GM13976 (cell line): ENCODE measurements at regions not wholly inside any gene's neighbourhood (a gene's known extent, or its start where the extent isn't known, plus 50 kb on each side); places are given as distances from the start of the nearest gene placed in this dataset.

Experiments used
- DNase-seq: peaks from one replicate; pipeline ENCODE4 v3.0.0; 2012; ENCODE audit warnings: low spot score
- CTCF ChIP-seq: IDR thresholded peaks from 2 replicates; pipeline ENCODE4 v1.5.1; 2012; ENCODE audit warnings: borderline replicate concordance, mild to moderate bottlenecking; ENCODE audit not compliant: insufficient read depth; ENCODE audit errors: extremely low read depth, missing control alignments, control extremely low read depth
- in situ Hi-C: fragments of 300-500 bp; cut with MboI; formaldehyde crosslinking; loops from one replicate; pipeline ENCODE4 v1.12.0; 2022; ENCODE audit warnings: low sequenced_read_pairs, mixed read lengths, inconsistent platforms; ENCODE audit not compliant: unreplicated experiment

- no peak for TF ChIP-seq CTCF
- no peak for DNase-seq
- in situ Hi-C loops, result no loop called here
These were observed 362.7 kb downstream of the PTPRU start for GRCh38 chr1:29599071-29599470.

- no peak for DNase-seq
- in situ Hi-C loops, result no loop called here
- no peak for TF ChIP-seq CTCF
These were observed 361.5 kb downstream of the PTPRU start for GRCh38 chr1:29597861-29598260.

- no peak for DNase-seq
- in situ Hi-C loops, result no loop called here
- TF ChIP-seq CTCF, result no peak
These were observed 357.5 kb downstream of the PTPRU start for GRCh38 chr1:29593601-29594382.

GRCh38 chr1:29592731-29593130 lies 356.4 kb downstream of the PTPRU start:
- no peak for DNase-seq
- in situ Hi-C loops, result no loop called here

GRCh38 chr1:29592261-29592615 lies 355.9 kb downstream of the PTPRU start:
- DNase-seq, result no peak
- in situ Hi-C loops, result no loop called here
- TF ChIP-seq CTCF, result no peak

More at GRCh38 chr1:29592731-29593130, 356.4 kb downstream of the PTPRU start:
- TF ChIP-seq CTCF, result no peak

GRCh38 chr1:29591601-29592260 lies 355.4 kb downstream of the PTPRU start:
- in situ Hi-C loops, result no loop called here
- no peak for TF ChIP-seq CTCF
- DNase-seq, result no peak
